ENCODE measurements at regions not wholly inside any gene's neighbourhood (a gene's known extent, or its start where the extent isn't known, plus 50 kb on each side); places are given as distances from the start of the nearest gene placed in this dataset.

DNA sequence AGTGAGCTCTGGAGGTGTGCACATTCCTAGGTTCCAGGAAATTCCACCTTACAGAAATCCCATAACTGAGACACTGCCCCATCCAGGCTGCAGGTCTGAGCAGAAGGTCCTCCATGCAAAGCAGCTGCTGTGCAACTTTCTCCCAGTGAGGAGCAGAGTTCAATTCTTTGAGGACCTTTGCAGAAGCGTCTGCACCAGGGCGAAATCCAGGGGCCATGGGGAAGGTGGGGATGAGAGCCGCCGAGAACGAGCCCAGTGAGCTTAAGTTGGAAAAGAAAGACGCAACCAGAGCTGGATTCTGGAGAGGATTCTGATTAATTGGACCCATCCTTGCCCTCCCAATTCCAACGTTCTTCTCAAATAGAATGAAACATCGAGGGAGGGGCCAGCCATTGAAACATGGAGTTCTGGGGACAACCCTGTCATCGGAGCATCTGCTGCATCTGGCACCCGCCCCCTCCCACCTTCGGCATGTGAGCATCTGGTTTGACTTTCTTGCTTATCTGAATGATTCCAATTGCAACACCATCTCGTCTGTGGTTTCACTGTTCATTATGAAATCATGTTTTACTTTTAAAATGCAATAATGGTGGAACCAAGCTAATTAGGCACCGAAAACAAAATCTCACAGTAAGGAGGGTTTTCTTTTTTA lies 190.6 kb upstream of the FOXF1 start:
- Histone ChIP-seq H3K27ac (no peak overlapping the region), H3K4me3 (ENCODE audit: low read depth, low read length) (no peak overlapping the region), H3K36me3 (no peaks in the 10 kb centered on the region), H3K27me3 (ENCODE audit: insufficient read depth, low read depth, severe bottlenecking) (no peaks in the 10 kb centered on the region), H3K9me3 (ENCODE audit: severe bottlenecking) (no peaks in the 10 kb centered on the region)
- DNase-seq: no peak
- TF ChIP-seq CTCF (IDR thresholded peaks at IDR 0.05; ENCODE audit: low read depth, low read length): no peak

- no peaks in the 10 kb centered on the region for H3K27me3 ChIP-seq (ENCODE audit: insufficient read depth, low read depth, severe bottlenecking)
- no peak overlapping the region for H3K27ac ChIP-seq
- no peak for DNase-seq
- no peaks in the 10 kb centered on the region for H3K36me3 ChIP-seq
- no peaks in the 10 kb centered on the region for H3K9me3 ChIP-seq (ENCODE audit: severe bottlenecking)
- TF ChIP-seq CTCF (IDR thresholded peaks at IDR 0.05; ENCODE audit: low read depth, low read length): no peak
- no peak overlapping the region for H3K4me3 ChIP-seq (ENCODE audit: low read depth, low read length)
Measured at GRCh38 chr16:86320237-86320595, 190.1 kb upstream of the FOXF1 start.

DNA sequence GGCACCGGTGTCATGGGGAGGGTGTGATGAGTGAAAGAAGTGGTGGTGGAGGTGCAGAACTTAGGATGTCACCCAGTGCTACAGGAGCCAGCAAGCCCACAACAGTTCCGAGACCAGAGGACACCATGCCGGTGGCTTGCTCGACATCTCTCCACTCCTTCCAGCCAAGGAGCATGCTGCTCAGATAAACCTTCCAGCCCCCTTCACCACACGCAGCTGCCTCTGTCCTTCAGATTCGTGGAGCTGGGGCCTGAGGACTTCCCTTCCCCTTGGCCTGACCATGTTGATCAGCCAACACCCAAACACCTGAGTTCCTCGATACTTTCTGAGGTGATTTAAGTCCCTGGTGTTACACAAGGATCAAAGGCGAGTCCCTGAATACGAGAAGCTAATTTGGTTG lies 188.8 kb upstream of the FOXF1 start:
- H3K27ac ChIP-seq: no peak overlapping the region
- DNase-seq: no peak
- H3K4me3 ChIP-seq (ENCODE audit: low read depth, low read length): no peak overlapping the region
- no peaks in the 10 kb centered on the region for H3K27me3 ChIP-seq (ENCODE audit: insufficient read depth, low read depth, severe bottlenecking)
- TF ChIP-seq CTCF (IDR thresholded peaks at IDR 0.05; ENCODE audit: low read depth, low read length): no peak
- no peaks in the 10 kb centered on the region for H3K9me3 ChIP-seq (ENCODE audit: severe bottlenecking)
- H3K36me3 ChIP-seq: no peaks in the 10 kb centered on the region

DNA sequence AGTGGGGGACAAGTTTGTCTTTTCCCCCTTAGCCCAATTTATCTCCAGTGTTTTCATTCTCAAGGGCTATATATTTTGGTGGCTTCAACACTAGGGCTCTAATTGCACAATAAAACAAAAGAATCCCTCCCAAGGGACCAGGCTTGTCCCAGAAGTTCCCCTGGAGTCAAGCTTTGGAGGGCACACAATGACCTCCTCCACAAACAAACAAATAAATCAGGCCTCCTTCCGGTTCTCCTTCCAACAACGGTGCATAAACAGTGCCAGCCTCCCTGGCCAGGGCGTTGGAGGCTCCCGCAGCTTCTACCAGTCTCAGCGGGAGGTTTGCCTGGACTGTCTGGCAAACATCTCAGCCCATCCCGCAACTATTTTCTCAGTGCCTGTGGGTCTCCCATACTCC lies 188.0 kb upstream of the FOXF1 start:
- Histone ChIP-seq H3K27ac (no peak overlapping the region), H3K4me3 (ENCODE audit: low read depth, low read length) (no peak overlapping the region), H3K36me3 (no peaks in the 10 kb centered on the region), H3K27me3 (ENCODE audit: insufficient read depth, low read depth, severe bottlenecking) (no peaks in the 10 kb centered on the region), H3K9me3 (ENCODE audit: severe bottlenecking) (no peaks in the 10 kb centered on the region)
- TF ChIP-seq CTCF (IDR thresholded peaks at IDR 0.05; ENCODE audit: low read depth, low read length): no peak
- DNase-seq: no peak

DNA sequence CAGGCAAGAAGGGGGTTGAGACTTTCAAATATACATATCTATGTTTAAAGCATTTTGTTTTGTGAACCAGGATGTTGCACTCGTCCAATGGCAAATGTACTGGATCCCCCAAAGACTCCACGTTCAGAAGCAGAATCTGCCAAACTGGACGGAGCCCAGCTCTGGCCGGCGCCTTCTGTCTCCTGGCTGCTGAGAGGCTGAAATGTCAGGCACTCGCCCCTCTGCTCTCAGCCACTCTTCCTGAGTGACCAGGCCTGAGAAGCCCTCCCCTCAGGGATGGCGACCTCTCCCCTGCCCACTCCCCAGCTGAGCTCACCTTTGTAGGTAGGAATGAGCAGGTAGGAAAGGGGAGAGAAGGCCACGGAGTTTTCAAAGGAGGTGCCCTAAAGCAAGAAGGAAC lies 187.5 kb upstream of the FOXF1 start:
- DNase-seq: no peak
- Histone ChIP-seq H3K27ac (no peak overlapping the region), H3K4me3 (ENCODE audit: low read depth, low read length) (no peak overlapping the region), H3K36me3 (no peaks in the 10 kb centered on the region), H3K9me3 (ENCODE audit: severe bottlenecking) (no peaks in the 10 kb centered on the region), H3K27me3 (ENCODE audit: insufficient read depth, low read depth, severe bottlenecking) (no peaks in the 10 kb centered on the region)
- TF ChIP-seq CTCF (IDR thresholded peaks at IDR 0.05; ENCODE audit: low read depth, low read length): no peak

GRCh38 chr16:86324320-86324719 lies 186.0 kb upstream of the FOXF1 start:
- DNase-seq: no peak
- Histone ChIP-seq H3K4me3 (ENCODE audit: low read depth, low read length) (no peak overlapping the region), H3K27ac (no peak overlapping the region), H3K36me3 (no peaks in the 10 kb centered on the region), H3K9me3 (ENCODE audit: severe bottlenecking) (no peaks in the 10 kb centered on the region), H3K27me3 (ENCODE audit: insufficient read depth, low read depth, severe bottlenecking) (no peaks in the 10 kb centered on the region)
- TF ChIP-seq CTCF (IDR thresholded peaks at IDR 0.05; ENCODE audit: low read depth, low read length): no peak
